ENCODE measurements at regions not wholly inside any gene's neighbourhood (a gene's known extent, or its start where the extent isn't known, plus 50 kb on each side); places are given as distances from the start of the nearest gene placed in this dataset.

GRCh38 chr4:136749989-136750388, 782.3 kb downstream of the PCDH18 start:
- Histone ChIP-seq H3K4me1 (no peaks in the 10 kb centered on the region), H3K9me3 (ENCODE audit: low read depth) (no peaks in the 10 kb centered on the region), H4K20me1 (ENCODE audit: low read depth) (no peaks in the 10 kb centered on the region), H3K79me2 (ENCODE audit: low read depth) (no peaks in the 10 kb centered on the region), H3K4me3 (no peak overlapping the region), H3K9ac (no peak overlapping the region), H3K27me3 (no peaks in the 10 kb centered on the region), H3K4me2 (no peak overlapping the region), H2AFZ (replicated peaks) (no peak overlapping the region), H3K27ac (no peak overlapping the region), H3F3A (ENCODE audit: low read depth) (no peaks in the 10 kb centered on the region), H3K36me3 (no peaks in the 10 kb centered on the region)
- H3K4me1 Mint-ChIP-seq: peaks cover 5% of the 10 kb centered on the region
- peaks cover 12% of the 10 kb centered on the region for H3K9me3 Mint-ChIP-seq
- no peaks in the 10 kb centered on the region for H3K36me3 Mint-ChIP-seq
- DNase-seq (ENCODE audit: low spot score): no peak
- no peaks in the 10 kb centered on the region for H3K27me3 Mint-ChIP-seq (ENCODE audit: insufficient read depth, low read depth)
- H3K4me3 Mint-ChIP-seq: no peak overlapping the region
- H3K27ac Mint-ChIP-seq: no peak overlapping the region
- no peak for TF ChIP-seq EZH2 (IDR thresholded peaks at IDR 0.05)

DNA sequence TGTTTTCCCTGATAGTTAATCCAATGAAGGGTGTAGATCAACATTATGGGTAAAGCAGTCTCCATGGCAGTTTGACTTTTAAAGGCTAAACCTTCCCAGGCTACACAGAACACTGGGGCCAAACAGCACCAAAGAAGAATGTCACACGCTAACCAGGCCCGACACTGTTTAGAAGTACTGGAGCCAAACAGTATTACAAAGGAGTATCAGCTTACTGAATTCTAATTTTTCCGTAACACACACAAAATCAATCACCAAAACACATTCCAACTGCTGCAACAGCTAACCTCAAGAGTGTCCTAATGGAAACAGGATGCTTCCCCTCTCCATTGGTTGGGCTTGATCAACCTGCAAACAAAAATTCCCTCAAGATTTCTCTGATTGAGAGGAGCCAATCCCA, 783.5 kb downstream of the PCDH18 start:
- H3K4me3 ChIP-seq: no peak overlapping the region
- no peaks in the 10 kb centered on the region for H3K9me3 ChIP-seq (ENCODE audit: low read depth)
- no peaks in the 10 kb centered on the region for H3F3A ChIP-seq (ENCODE audit: low read depth)
- H3K79me2 ChIP-seq (ENCODE audit: low read depth): no peaks in the 10 kb centered on the region
- no peak for DNase-seq (ENCODE audit: low spot score)
- Mint-ChIP-seq H3K36me3 (no peaks in the 10 kb centered on the region), H3K9me3 (peaks cover 16% of the 10 kb centered on the region), H3K4me3 (no peak overlapping the region), H3K27ac (no peak overlapping the region), H3K27me3 (ENCODE audit: insufficient read depth, low read depth) (no peaks in the 10 kb centered on the region), H3K4me1 (no peaks in the 10 kb centered on the region)
- no peak overlapping the region for H3K9ac ChIP-seq
- no peaks in the 10 kb centered on the region for H3K27me3 ChIP-seq
- no peak overlapping the region for H3K27ac ChIP-seq
- H3K4me1 ChIP-seq: no peaks in the 10 kb centered on the region
- H4K20me1 ChIP-seq (ENCODE audit: low read depth): no peaks in the 10 kb centered on the region
- TF ChIP-seq CTCF (IDR thresholded peaks at IDR 0.05) (no peak), EZH2phosphoT487 (IDR thresholded peaks at IDR 0.05) (no peak), EZH2 (IDR thresholded peaks at IDR 0.05) (no peak)
- H3K4me2 ChIP-seq: no peak overlapping the region
- no peaks in the 10 kb centered on the region for H3K36me3 ChIP-seq
- no peak overlapping the region for H2AFZ ChIP-seq (replicated peaks)

GRCh38 chr4:136748165-136748564, 784.1 kb downstream of the PCDH18 start:
- H3K4me1 Mint-ChIP-seq: no peaks in the 10 kb centered on the region
- no peak overlapping the region for H3K27ac Mint-ChIP-seq
- H3K4me3 Mint-ChIP-seq: no peak overlapping the region
- H3K9me3 Mint-ChIP-seq: peaks cover 21% of the 10 kb centered on the region
- no peak overlapping the region for H3K9ac ChIP-seq
- no peaks in the 10 kb centered on the region for H4K20me1 ChIP-seq (ENCODE audit: low read depth)
- no peaks in the 10 kb centered on the region for H3K27me3 Mint-ChIP-seq (ENCODE audit: insufficient read depth, low read depth)
- no peak for TF ChIP-seq EZH2phosphoT487 (IDR thresholded peaks at IDR 0.05)
- no peak for TF ChIP-seq CTCF (IDR thresholded peaks at IDR 0.05)
- no peak for TF ChIP-seq EZH2 (IDR thresholded peaks at IDR 0.05)
- H3F3A ChIP-seq (ENCODE audit: low read depth): no peaks in the 10 kb centered on the region
- H3K36me3 ChIP-seq: no peaks in the 10 kb centered on the region
- H3K4me1 ChIP-seq: no peaks in the 10 kb centered on the region
- H3K4me2 ChIP-seq: no peak overlapping the region
- H2AFZ ChIP-seq (replicated peaks): no peak overlapping the region
- H3K36me3 Mint-ChIP-seq: no peaks in the 10 kb centered on the region
- no peak overlapping the region for H3K27ac ChIP-seq
- H3K4me3 ChIP-seq: no peak overlapping the region
- no peaks in the 10 kb centered on the region for H3K27me3 ChIP-seq
- no peaks in the 10 kb centered on the region for H3K79me2 ChIP-seq (ENCODE audit: low read depth)
- no peak for DNase-seq (ENCODE audit: low spot score)
- H3K9me3 ChIP-seq (ENCODE audit: low read depth): no peaks in the 10 kb centered on the region

DNA sequence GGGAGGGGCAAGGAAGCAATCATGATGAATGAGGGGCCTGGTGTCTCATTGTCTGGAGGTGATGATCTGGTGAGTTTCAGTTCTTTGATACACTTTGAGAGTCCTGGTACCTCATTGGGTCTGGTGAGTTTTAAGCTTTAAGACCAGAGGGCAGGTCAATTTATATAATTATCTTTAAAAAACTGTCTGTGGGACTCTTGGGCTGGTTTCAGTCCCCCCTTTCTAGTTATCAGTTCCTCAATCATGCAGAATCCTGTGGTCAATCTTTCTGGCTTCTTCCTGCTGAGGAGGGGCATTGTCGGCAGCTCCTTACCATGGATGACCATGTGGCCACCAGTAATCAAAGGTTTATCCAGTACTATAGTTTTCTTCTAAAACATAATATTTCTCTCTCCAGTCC, 789.1 kb downstream of the PCDH18 start:
- Mint-ChIP-seq H3K36me3 (no peaks in the 10 kb centered on the region), H3K4me3 (no peak overlapping the region), H3K9me3 (peaks cover 18% of the 10 kb centered on the region), H3K4me1 (no peaks in the 10 kb centered on the region), H3K27ac (no peak overlapping the region), H3K27me3 (ENCODE audit: insufficient read depth, low read depth) (no peaks in the 10 kb centered on the region)
- H3K9ac ChIP-seq: no peak overlapping the region
- H3K79me2 ChIP-seq (ENCODE audit: low read depth): no peaks in the 10 kb centered on the region
- no peak for TF ChIP-seq EZH2 (IDR thresholded peaks at IDR 0.05)
- TF ChIP-seq CTCF (IDR thresholded peaks at IDR 0.05): no peak
- no peak for TF ChIP-seq EZH2phosphoT487 (IDR thresholded peaks at IDR 0.05)
- H3K4me1 ChIP-seq: no peaks in the 10 kb centered on the region
- no peak for DNase-seq (ENCODE audit: low spot score)
- H3K4me2 ChIP-seq: no peak overlapping the region
- H3K27ac ChIP-seq: no peak overlapping the region
- no peak overlapping the region for H2AFZ ChIP-seq (replicated peaks)
- no peaks in the 10 kb centered on the region for H3K27me3 ChIP-seq
- H4K20me1 ChIP-seq (ENCODE audit: low read depth): no peaks in the 10 kb centered on the region
- H3K36me3 ChIP-seq: no peaks in the 10 kb centered on the region
- H3K9me3 ChIP-seq (ENCODE audit: low read depth): no peaks in the 10 kb centered on the region
- H3F3A ChIP-seq (ENCODE audit: low read depth): no peaks in the 10 kb centered on the region
- no peak overlapping the region for H3K4me3 ChIP-seq
